Keratinocyte (primary cell): ENCODE measurements at regions not wholly inside any gene's neighbourhood (a gene's known extent, or its start where the extent isn't known, plus 50 kb on each side); places are given as distances from the start of the nearest gene placed in this dataset.

Experiments used
- EZH2 ChIP-seq: IDR thresholded peaks from one replicate; pipeline ENCODE4 v1.6.1; 2012; ENCODE audit warnings: inconsistent platforms, mild to moderate bottlenecking, low read length, moderate library complexity
- TF ChIP-seq, protein P1 (sequence below), 3 experiments: IDR thresholded peaks in 1 of 3; conservative IDR thresholded peaks in 1 of 3; optimal IDR thresholded peaks in 1 of 3; 2 replicates in 2 of 3; 3 replicates in 1 of 3; pipeline versions ENCODE3 to v1.5.1; 2011; ENCODE audit warnings: low read length in 3 of 3, mild to moderate bottlenecking in 3 of 3, moderate library complexity in 2 of 3, control low read depth in 1 of 3, inconsistent platforms in 1 of 3; ENCODE audit not compliant: insufficient read depth in 2 of 3; ENCODE audit errors: extremely low read depth in 1 of 3

DNA sequence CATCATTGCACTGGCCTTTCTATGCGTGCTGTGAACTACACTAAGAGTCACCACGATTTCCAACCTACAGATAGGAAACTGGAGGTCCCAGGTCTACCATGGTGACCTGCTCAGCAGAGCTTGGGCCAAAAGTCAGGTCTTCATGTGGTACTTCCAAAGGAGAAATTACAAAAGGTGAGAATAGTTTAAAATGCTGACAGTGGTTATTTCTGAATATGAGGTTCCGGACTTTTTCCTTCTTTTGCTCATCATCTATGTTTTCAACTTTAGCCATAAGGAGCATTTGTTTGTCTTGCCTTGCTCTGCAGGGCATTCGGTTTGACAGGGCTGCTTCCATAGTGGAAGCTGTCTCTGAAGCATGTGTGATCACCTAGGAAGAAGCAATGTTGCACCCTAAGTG, 282.1 kb upstream of the IRX1 start:
- TF ChIP-seq, protein P1, sequence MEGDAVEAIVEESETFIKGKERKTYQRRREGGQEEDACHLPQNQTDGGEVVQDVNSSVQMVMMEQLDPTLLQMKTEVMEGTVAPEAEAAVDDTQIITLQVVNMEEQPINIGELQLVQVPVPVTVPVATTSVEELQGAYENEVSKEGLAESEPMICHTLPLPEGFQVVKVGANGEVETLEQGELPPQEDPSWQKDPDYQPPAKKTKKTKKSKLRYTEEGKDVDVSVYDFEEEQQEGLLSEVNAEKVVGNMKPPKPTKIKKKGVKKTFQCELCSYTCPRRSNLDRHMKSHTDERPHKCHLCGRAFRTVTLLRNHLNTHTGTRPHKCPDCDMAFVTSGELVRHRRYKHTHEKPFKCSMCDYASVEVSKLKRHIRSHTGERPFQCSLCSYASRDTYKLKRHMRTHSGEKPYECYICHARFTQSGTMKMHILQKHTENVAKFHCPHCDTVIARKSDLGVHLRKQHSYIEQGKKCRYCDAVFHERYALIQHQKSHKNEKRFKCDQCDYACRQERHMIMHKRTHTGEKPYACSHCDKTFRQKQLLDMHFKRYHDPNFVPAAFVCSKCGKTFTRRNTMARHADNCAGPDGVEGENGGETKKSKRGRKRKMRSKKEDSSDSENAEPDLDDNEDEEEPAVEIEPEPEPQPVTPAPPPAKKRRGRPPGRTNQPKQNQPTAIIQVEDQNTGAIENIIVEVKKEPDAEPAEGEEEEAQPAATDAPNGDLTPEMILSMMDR (optimal IDR thresholded peaks at IDR 0.05 in 1 of 3, IDR thresholded peaks at IDR 0.05 in 1 of 3, conservative IDR thresholded peaks at IDR 0.05 in 1 of 3; ENCODE audit: extremely low read depth in 1 of 3, insufficient read depth in 2 of 3, low read length in 3 of 3), result no peak
- no peak for TF ChIP-seq EZH2
